GM23338 (cell line): ENCODE measurements at regions not wholly inside any gene's neighbourhood (a gene's known extent, or its start where the extent isn't known, plus 50 kb on each side); places are given as distances from the start of the nearest gene placed in this dataset.

ENCODE experiments used
- ATAC-seq: fragments of 200-7000 bp; cut with Tn5 transposase; 3 replicates; pipeline ENCODE4 v1.9.1; 2020
- DNase-seq: peaks from one replicate; pipeline ENCODE4 v3.0.0-alpha.2; 2015; ENCODE audit warnings: low spot score
- H2AFZ ChIP-seq: fragments of 200-600 bp; sonication (generic); 2 replicates; pipeline ENCODE4 v1.8.0; 2016; ENCODE audit warnings: antibody characterized with exemption, mild to moderate bottlenecking, moderate library complexity
- H3F3A ChIP-seq: fragments of 200-600 bp; sonication (generic); replicated peaks from 2 replicates; pipeline ENCODE4 v1.8.0; 2017; ENCODE audit warnings: antibody characterized with exemption, mixed run types, low read depth
- H3K27ac ChIP-seq: fragments of 200-600 bp; sonication (generic); 2 replicates; pipeline ENCODE4 v1.6.1; 2016; ENCODE audit warnings: low read depth
- H3K27me3 ChIP-seq: fragments of 200-600 bp; sonication (generic); 2 replicates; pipeline ENCODE4 v1.8.0; 2016; ENCODE audit warnings: mild to moderate bottlenecking, mixed run types, moderate library complexity; ENCODE audit not compliant: insufficient read depth
- H3K36me3 ChIP-seq: fragments of 200-600 bp; sonication (generic); 2 replicates; pipeline ENCODE4 v1.8.0; 2016; ENCODE audit warnings: mild to moderate bottlenecking; ENCODE audit not compliant: insufficient read depth
- H3K4me1 ChIP-seq: fragments of 200-600 bp; sonication (generic); 2 replicates; pipeline ENCODE4 v1.8.0; 2016; ENCODE audit warnings: mild to moderate bottlenecking, moderate library complexity; ENCODE audit not compliant: insufficient read depth
- H3K4me2 ChIP-seq: fragments of 200-600 bp; sonication (generic); 2 replicates; pipeline ENCODE4 v1.7.1; 2017; ENCODE audit warnings: mixed run types
- H3K4me3 ChIP-seq: fragments of 200-600 bp; sonication (generic); 2 replicates; pipeline ENCODE4 v1.6.1; 2016; ENCODE audit warnings: mixed run types
- H3K79me2 ChIP-seq: fragments of 200-600 bp; sonication (generic); replicated peaks from 2 replicates; pipeline ENCODE4 v1.8.0; 2017; ENCODE audit warnings: mild to moderate bottlenecking; ENCODE audit not compliant: insufficient read depth
- H3K9me2 ChIP-seq: fragments of 200-600 bp; sonication (generic); 2 replicates; pipeline ENCODE4 v1.8.0; 2017; ENCODE audit not compliant: insufficient read depth
- H4K20me1 ChIP-seq: fragments of 200-600 bp; sonication (generic); replicated peaks from 2 replicates; pipeline ENCODE4 v1.8.0; 2017; ENCODE audit warnings: mild to moderate bottlenecking; ENCODE audit not compliant: insufficient read depth
- H3K27ac Mint-ChIP-seq: 2 replicates; pipeline ENCODE4 v1.8.0; 2020; ENCODE audit warnings: inconsistent platforms, mild to moderate bottlenecking, moderate library complexity, mixed read lengths
- H3K27me3 Mint-ChIP-seq: 3 replicates; pipeline ENCODE4 v1.8.0; 2022; ENCODE audit warnings: low read depth, mild to moderate bottlenecking, moderate library complexity, mixed read lengths, inconsistent platforms; ENCODE audit not compliant: insufficient read depth, poor library complexity
- H3K36me3 Mint-ChIP-seq: 3 replicates; pipeline ENCODE4 v1.8.0; 2021; ENCODE audit warnings: low read depth, mild to moderate bottlenecking, inconsistent platforms, moderate library complexity, mixed read lengths
- H3K4me1 Mint-ChIP-seq: 3 replicates; pipeline ENCODE4 v1.8.0; 2020; ENCODE audit warnings: mild to moderate bottlenecking, inconsistent platforms, mixed read lengths
- H3K4me3 Mint-ChIP-seq: 3 replicates; pipeline ENCODE4 v1.8.0; 2021; ENCODE audit warnings: moderate library complexity, mild to moderate bottlenecking, inconsistent platforms, mixed read lengths
- H3K9me3 Mint-ChIP-seq: 3 replicates; pipeline ENCODE4 v1.8.0; 2020; ENCODE audit warnings: moderate library complexity, mild to moderate bottlenecking, inconsistent platforms, mixed read lengths
- CREB1 ChIP-seq: fragments of 250-450 bp; sonication (Bioruptor Pico); IDR thresholded peaks from 2 replicates; pipeline ENCODE4 v1.5.0; 2020; ENCODE audit warnings: low read depth, mild to moderate bottlenecking, moderate library complexity
- EZH2 ChIP-seq: fragments of 200-600 bp; sonication (generic); IDR thresholded peaks from one replicate; pipeline ENCODE4 v1.8.0; 2017; ENCODE audit warnings: antibody characterized with exemption, mild to moderate bottlenecking, low read depth; ENCODE audit not compliant: unreplicated experiment
- EZH2phosphoT487 ChIP-seq: fragments of 200-600 bp; sonication (generic); IDR thresholded peaks from one replicate; pipeline ENCODE4 v1.8.1; 2018; ENCODE audit warnings: antibody characterized with exemption; ENCODE audit not compliant: unreplicated experiment
- NANOG ChIP-seq: IDR thresholded peaks from 2 replicates; pipeline ENCODE4 v1.6.1; 2016; ENCODE audit warnings: antibody characterized with exemption, borderline replicate concordance
- POLR2AphosphoS5 ChIP-seq: IDR thresholded peaks from 2 replicates; pipeline ENCODE4 v1.6.1; 2016; ENCODE audit warnings: antibody characterized with exemption, low read depth
- REST ChIP-seq: IDR thresholded peaks from one replicate; pipeline ENCODE4 v1.6.1; 2018; ENCODE audit warnings: antibody characterized with exemption; ENCODE audit not compliant: unreplicated experiment
- STAT1 ChIP-seq: IDR thresholded peaks from one replicate; pipeline ENCODE4 v1.6.1; 2016; ENCODE audit warnings: antibody characterized with exemption; ENCODE audit not compliant: unreplicated experiment
- ZNF331 ChIP-seq: fragments of 250-450 bp; sonication (Bioruptor Pico); IDR thresholded peaks from 2 replicates; pipeline ENCODE4 v1.5.0; 2020; ENCODE audit warnings: low read depth, mild to moderate bottlenecking, moderate library complexity
- TF ChIP-seq, protein P1 (sequence below): IDR thresholded peaks from 2 replicates; pipeline ENCODE4 v1.6.1; 2016; ENCODE audit warnings: antibody characterized with exemption

GRCh38 chr20:48064929-48065328, 279.6 kb upstream of the SULF2 start (continued):
- no peak for TF ChIP-seq ZNF331
- TF ChIP-seq EZH2phosphoT487 = no peak
- no peak for TF ChIP-seq NANOG
- TF ChIP-seq EZH2 = no peak
- no peak for TF ChIP-seq POLR2AphosphoS5
- TF ChIP-seq REST = no peak
- no peak for TF ChIP-seq STAT1
- TF ChIP-seq, protein P1, sequence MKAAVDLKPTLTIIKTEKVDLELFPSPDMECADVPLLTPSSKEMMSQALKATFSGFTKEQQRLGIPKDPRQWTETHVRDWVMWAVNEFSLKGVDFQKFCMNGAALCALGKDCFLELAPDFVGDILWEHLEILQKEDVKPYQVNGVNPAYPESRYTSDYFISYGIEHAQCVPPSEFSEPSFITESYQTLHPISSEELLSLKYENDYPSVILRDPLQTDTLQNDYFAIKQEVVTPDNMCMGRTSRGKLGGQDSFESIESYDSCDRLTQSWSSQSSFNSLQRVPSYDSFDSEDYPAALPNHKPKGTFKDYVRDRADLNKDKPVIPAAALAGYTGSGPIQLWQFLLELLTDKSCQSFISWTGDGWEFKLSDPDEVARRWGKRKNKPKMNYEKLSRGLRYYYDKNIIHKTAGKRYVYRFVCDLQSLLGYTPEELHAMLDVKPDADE = no peak

GRCh38 chr20:48060841-48061720, 275.8 kb upstream of the SULF2 start:
- Mint-ChIP-seq H3K4me1 (no peaks in the 10 kb centered on the region), H3K36me3 (peaks cover 15% of the 10 kb centered on the region; the same call in 2 of the 3 replicates), H3K9me3 (peaks cover 26% of the 10 kb centered on the region), H3K27ac (no peak overlapping the region), H3K27me3 (peaks cover 2% of the 10 kb centered on the region), H3K4me3 (no peak overlapping the region)
- H3K27me3 ChIP-seq = no peaks in the 10 kb centered on the region
- no peak overlapping the region for H2AFZ ChIP-seq
- no peak overlapping the region for H3K4me2 ChIP-seq
- H3K36me3 ChIP-seq = no peaks in the 10 kb centered on the region
- DNase-seq (no peak), ATAC-seq (no peak)
- H3K4me3 ChIP-seq = no peak overlapping the region
- 0 out of 2 replicates have a peak, but pooled peaks cover 4% of the 10 kb centered on the region for H3K9me2 ChIP-seq
- no peaks in the 10 kb centered on the region for H4K20me1 ChIP-seq
- no peaks in the 10 kb centered on the region for H3F3A ChIP-seq
- no peaks in the 10 kb centered on the region for H3K79me2 ChIP-seq
- TF ChIP-seq EZH2 (no peak), CREB1 (CRISPR knock-in tag) (no peak), POLR2AphosphoS5 (no peak)
- no peaks in the 10 kb centered on the region for H3K4me1 ChIP-seq
- no peak overlapping the region for H3K27ac ChIP-seq
